GM21723 (cell line): ENCODE measurements at regions not wholly inside any gene's neighbourhood (a gene's known extent, or its start where the extent isn't known, plus 50 kb on each side); places are given as distances from the start of the nearest gene placed in this dataset.

Experiments used
- ATAC-seq: cut with Tn5 transposase; IDR thresholded peaks from one replicate; pipeline ENCODE4 v1.9.1; 2021; ENCODE audit warnings: mild to moderate bottlenecking, moderate library complexity; ENCODE audit not compliant: unreplicated experiment

- ATAC-seq = no peak
Observed at GRCh38 chr17:69981441-69981840, 93.6 kb upstream of the KCNJ16 start.

DNA sequence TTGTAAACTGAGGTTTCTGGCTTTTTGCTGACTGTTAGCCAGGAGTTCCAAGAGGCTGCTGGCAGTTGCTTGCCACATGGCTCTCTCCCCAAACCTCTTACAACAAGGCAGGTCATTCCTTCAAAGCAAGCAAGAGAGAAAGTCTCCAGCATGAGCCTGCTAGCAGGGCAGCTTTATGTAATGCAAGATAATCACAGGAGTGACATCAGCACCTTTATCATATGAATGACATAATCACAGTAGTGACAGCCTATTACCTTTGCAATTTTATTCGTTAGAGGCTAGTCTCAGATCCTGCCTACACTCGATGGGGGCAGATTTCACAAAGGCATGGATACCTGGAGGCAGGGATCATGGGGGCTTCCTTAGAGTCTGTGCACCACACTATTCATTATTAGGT, 79.5 kb upstream of the KCNJ16 start:
- no peak for ATAC-seq

GRCh38 chr17:69997332-69997731, 77.7 kb upstream of the KCNJ16 start:
- ATAC-seq = no peak

DNA sequence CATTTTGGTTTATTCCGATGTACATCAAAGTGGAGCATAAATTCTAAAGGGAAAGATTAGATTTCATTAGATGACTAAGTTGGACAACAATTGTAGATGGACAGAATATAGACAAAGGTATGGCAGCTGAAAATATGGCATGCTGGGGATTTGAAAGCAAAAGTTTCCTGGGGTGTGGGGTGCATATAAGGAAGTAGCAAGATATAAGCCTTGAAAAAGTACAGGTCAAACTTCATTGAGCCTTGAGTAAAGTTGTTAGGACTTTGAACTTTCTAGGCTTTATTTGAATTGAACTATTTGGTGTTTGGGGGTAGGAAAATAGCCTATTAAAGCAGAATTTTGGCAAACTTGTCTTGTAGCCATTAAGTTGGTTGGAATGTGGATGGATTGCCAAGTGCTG, 75.8 kb upstream of the KCNJ16 start:
- ATAC-seq = no peak

DNA sequence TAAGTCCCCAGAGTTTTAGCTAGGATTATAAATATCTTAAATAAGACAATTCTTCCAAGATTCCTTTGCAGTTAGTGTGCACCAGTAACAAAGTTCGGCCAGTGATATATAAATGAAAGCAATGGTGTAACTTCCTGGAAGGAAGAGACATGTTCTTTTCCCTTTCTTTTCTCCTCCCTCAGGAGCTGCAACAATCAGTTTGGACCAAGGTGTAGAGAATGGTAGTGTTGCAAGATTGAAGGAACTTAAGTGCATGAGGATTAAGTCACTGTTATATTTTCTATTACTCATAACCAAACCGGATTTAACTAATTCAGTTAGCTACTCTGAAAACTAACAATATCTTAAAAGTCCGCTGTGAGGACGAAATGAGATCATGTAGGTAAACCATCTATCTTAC, 68.9 kb upstream of the KCNJ16 start:
- no peak for ATAC-seq

- no peak for ATAC-seq
Observed at GRCh38 chr17:70011750-70012149, 63.3 kb upstream of the KCNJ16 start.

DNA sequence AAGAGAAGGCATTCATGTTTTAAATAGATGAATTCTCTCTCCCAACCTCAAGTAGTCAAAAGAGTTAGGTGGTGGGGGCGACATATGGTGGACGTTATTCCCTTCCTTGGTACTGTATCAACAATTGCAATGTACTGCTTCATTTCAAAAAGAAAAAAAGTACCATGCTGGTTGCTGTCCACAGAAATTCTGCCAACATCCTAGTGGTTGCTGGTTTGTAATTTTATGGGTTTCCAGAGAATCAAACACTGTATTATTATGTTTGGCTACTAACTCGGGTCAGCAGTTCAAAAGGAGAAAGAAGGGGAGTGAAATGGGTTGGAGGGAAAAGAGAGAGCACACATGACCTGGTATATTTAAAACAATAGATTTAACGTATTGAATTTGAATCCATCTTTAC, 61.1 kb upstream of the KCNJ16 start:
- no peak for ATAC-seq

- ATAC-seq = no peak
Observed at GRCh38 chr17:70017112-70017511, 57.9 kb upstream of the KCNJ16 start.

GRCh38 chr17:70017941-70018340, 57.1 kb upstream of the KCNJ16 start:
- ATAC-seq = no peak

DNA sequence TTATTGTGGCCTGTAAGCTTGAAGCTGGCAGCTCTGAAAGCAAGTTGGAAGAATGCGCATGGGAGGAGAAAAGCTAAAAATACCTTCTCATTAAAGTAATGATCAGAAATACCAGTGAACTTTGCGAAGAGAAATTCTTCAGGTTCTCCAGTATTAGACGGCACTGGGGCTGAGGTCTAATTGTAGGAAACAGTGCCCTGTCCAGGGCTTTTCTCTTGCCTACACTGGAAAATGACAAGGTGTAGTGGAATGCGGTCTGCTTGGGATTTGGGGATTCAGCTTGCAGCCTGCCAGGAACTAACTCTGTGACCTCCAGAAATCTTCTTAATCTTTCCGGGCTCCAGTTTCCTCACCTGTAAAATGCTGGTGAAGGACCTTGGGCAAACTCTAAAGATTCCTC, 53.3 kb upstream of the KCNJ16 start:
- ATAC-seq = no peak

- no peak for ATAC-seq
Observed at GRCh38 chr17:70022175-70022574, 52.9 kb upstream of the KCNJ16 start.

DNA sequence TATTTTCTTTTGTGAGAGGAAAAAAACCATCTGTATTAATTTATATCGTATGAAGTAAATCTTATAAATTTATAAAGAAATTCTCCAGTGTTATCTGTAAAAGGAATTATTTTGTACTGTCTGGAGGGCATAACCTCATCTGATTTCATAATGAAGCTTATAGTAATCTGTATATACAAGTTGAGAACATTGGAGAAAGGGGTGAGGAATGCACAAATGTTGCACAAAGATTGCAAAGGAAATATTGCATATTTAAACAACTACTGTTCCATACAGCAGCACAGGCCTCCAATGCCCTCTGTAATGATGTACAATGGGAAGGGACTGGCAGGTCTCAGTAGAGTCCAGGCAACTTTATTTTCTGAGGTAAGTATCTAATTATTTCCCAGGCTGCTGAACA, 50.8 kb upstream of the KCNJ16 start:
- ATAC-seq = no peak
